ENCODE measurements at regions not wholly inside any gene's neighbourhood (a gene's known extent, or its start where the extent isn't known, plus 50 kb on each side); places are given as distances from the start of the nearest gene placed in this dataset.

- FAIRE-seq, result no peak
- DNase-seq, result no peak
- Histone ChIP-seq H3K36me3 (ENCODE audit: control insufficient read depth in 2 of 3, insufficient read depth in 3 of 3, low read length in 3 of 3) (no peaks in the 10 kb centered on the region), H3K9ac (ENCODE audit: low read length in 3 of 3) (no peak overlapping the region), H3K4me1 (ENCODE audit: control insufficient read depth in 2 of 3, insufficient read depth in 2 of 3, low read depth in 1 of 3, low read length in 3 of 3) (no peaks in the 10 kb centered on the region), H3K4me3 (ENCODE audit: low read length in 3 of 3) (no peak overlapping the region), H3K9me3 (ENCODE audit: control insufficient read depth in 2 of 3, insufficient read depth in 1 of 3, low read length in 3 of 3) (no peaks in the 10 kb centered on the region), H3K27ac (ENCODE audit: low read depth in 2 of 2, low read length in 2 of 2) (no peak overlapping the region), H3K27me3 (ENCODE audit: control insufficient read depth, insufficient read depth, low read length) (no peaks in the 10 kb centered on the region)
- intact Hi-C loops (cut with DNase I), result no loop called here
- TF ChIP-seq CTCF (IDR thresholded peaks at IDR 0.05; ENCODE audit: borderline replicate concordance, extremely low read depth, insufficient read depth), result no peak
Observed at GRCh38 chr4:181982856-181983255, 260.3 kb upstream of the TENM3 start.

- H3K9ac ChIP-seq (ENCODE audit: low read length in 3 of 3), result no peak overlapping the region
- no peak for FAIRE-seq
- H3K27ac ChIP-seq (ENCODE audit: low read depth in 2 of 2, low read length in 2 of 2), result no peak overlapping the region
- intact Hi-C loops (cut with DNase I), result no loop called here
- no peak for TF ChIP-seq CTCF (IDR thresholded peaks at IDR 0.05; ENCODE audit: borderline replicate concordance, extremely low read depth, insufficient read depth)
- DNase-seq, result no peak
- H3K36me3 ChIP-seq (ENCODE audit: control insufficient read depth in 2 of 3, insufficient read depth in 3 of 3, low read length in 3 of 3), result no peaks in the 10 kb centered on the region
- H3K27me3 ChIP-seq (ENCODE audit: control insufficient read depth, insufficient read depth, low read length), result no peaks in the 10 kb centered on the region
- H3K9me3 ChIP-seq (ENCODE audit: control insufficient read depth in 2 of 3, insufficient read depth in 1 of 3, low read length in 3 of 3), result no peaks in the 10 kb centered on the region
- H3K4me3 ChIP-seq (ENCODE audit: low read length in 3 of 3), result no peak overlapping the region
- no peaks in the 10 kb centered on the region for H3K4me1 ChIP-seq (ENCODE audit: control insufficient read depth in 2 of 3, insufficient read depth in 2 of 3, low read depth in 1 of 3, low read length in 3 of 3)
Observed at GRCh38 chr4:181987392-181987791, 255.8 kb upstream of the TENM3 start.

- Histone ChIP-seq H3K36me3 (ENCODE audit: control insufficient read depth in 2 of 3, insufficient read depth in 3 of 3, low read length in 3 of 3) (no peaks in the 10 kb centered on the region), H3K4me3 (ENCODE audit: low read length in 3 of 3) (no peak overlapping the region), H3K4me1 (ENCODE audit: control insufficient read depth in 2 of 3, insufficient read depth in 2 of 3, low read depth in 1 of 3, low read length in 3 of 3) (no peaks in the 10 kb centered on the region), H3K27ac (ENCODE audit: low read depth in 2 of 2, low read length in 2 of 2) (no peak overlapping the region), H3K27me3 (ENCODE audit: control insufficient read depth, insufficient read depth, low read length) (no peaks in the 10 kb centered on the region), H3K9me3 (ENCODE audit: control insufficient read depth in 2 of 3, insufficient read depth in 1 of 3, low read length in 3 of 3) (no peaks in the 10 kb centered on the region), H3K9ac (ENCODE audit: low read length in 3 of 3) (no peak overlapping the region)
- TF ChIP-seq CTCF (IDR thresholded peaks at IDR 0.05; ENCODE audit: borderline replicate concordance, extremely low read depth, insufficient read depth), result no peak
- DNase-seq (no peak), FAIRE-seq (no peak)
- intact Hi-C loops (cut with DNase I), result no loop called here
Observed at GRCh38 chr4:181989071-181989470, 254.1 kb upstream of the TENM3 start.

- FAIRE-seq, result no peak
Observed at GRCh38 chr4:181991369-181992108, 251.7 kb upstream of the TENM3 start.

More at GRCh38 chr4:181991369-181992108, 251.7 kb upstream of the TENM3 start:
- Histone ChIP-seq H3K9ac (ENCODE audit: low read length in 3 of 3) (no peak overlapping the region), H3K9me3 (ENCODE audit: control insufficient read depth in 2 of 3, insufficient read depth in 1 of 3, low read length in 3 of 3) (no peaks in the 10 kb centered on the region), H3K4me3 (ENCODE audit: low read length in 3 of 3) (no peak overlapping the region), H3K27ac (ENCODE audit: low read depth in 2 of 2, low read length in 2 of 2) (no peak overlapping the region), H3K36me3 (ENCODE audit: control insufficient read depth in 2 of 3, insufficient read depth in 3 of 3, low read length in 3 of 3) (no peaks in the 10 kb centered on the region), H3K4me1 (ENCODE audit: control insufficient read depth in 2 of 3, insufficient read depth in 2 of 3, low read depth in 1 of 3, low read length in 3 of 3) (no peaks in the 10 kb centered on the region), H3K27me3 (ENCODE audit: control insufficient read depth, insufficient read depth, low read length) (no peaks in the 10 kb centered on the region)
- intact Hi-C loops (cut with DNase I), result no loop called here
- peak in 3 of 5 donors; percentile 11 to 37 (median 32) for DNase-seq
- no peak for TF ChIP-seq CTCF (IDR thresholded peaks at IDR 0.05; ENCODE audit: borderline replicate concordance, extremely low read depth, insufficient read depth)

Measured in kidney (tissue), 13 donors.